Stimulated activated naive CD8-positive, alpha-beta T cell treated with anti-CD3 and anti-CD28 coated beads, Interleukin-15, Interleukin-2, amounts not matched to agents 100 ng/mL and 50 ng/mL, for 24 hours (primary cell): ENCODE measurements at regions not wholly inside any gene's neighbourhood (a gene's known extent, or its start where the extent isn't known, plus 50 kb on each side); places are given as distances from the start of the nearest gene placed in this dataset.
"Not testable (repeated sequence)": the region's sequence is repeated elsewhere in the genome, so short reads cannot be mapped to it uniquely, and the experiment has no call there.

Experiments used
- H3K27ac Mint-ChIP-seq: one replicate; pipeline ENCODE4 v1.8.0; 2021; ENCODE audit warnings: mild to moderate bottlenecking, mixed read lengths
- H3K27me3 Mint-ChIP-seq: one replicate; pipeline ENCODE4 v1.8.0; 2021; ENCODE audit warnings: mixed read lengths
- H3K36me3 Mint-ChIP-seq: one replicate; pipeline ENCODE4 v1.8.0; 2021; ENCODE audit warnings: low read depth, mixed read lengths
- H3K4me1 Mint-ChIP-seq: one replicate; pipeline ENCODE4 v1.8.0; 2021; ENCODE audit warnings: low read depth, mixed read lengths
- H3K4me3 Mint-ChIP-seq: one replicate; pipeline ENCODE4 v1.8.0; 2021; ENCODE audit warnings: mild to moderate bottlenecking, mixed read lengths
- H3K9me3 Mint-ChIP-seq: one replicate; pipeline ENCODE4 v1.8.0; 2021; ENCODE audit warnings: mixed read lengths

DNA sequence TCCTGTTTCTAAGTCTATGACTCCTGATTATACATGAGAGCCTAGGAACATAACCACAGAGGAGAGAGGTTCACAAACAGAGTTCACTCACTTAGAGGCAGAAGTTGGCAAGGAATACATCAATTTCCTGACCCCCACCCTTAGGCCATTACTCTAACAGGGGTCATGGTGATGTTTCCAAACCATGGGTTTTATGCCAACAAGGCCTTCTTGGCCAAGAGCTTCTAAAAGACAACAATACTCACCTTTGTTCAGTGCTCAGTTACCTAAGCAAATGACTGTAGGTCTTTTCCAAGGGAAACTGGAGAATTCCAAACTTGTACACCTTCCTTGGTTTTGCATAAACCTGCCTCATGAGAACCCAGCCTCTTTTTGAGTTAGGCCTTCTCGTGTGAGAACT lies 52.6 kb downstream of the ERICH4 start:
- Mint-ChIP-seq H3K36me3 (no peaks in the 10 kb centered on the region), H3K27ac (no peak overlapping the region), H3K27me3 (peaks cover 11% of the 10 kb centered on the region), H3K4me3 (no peak overlapping the region), H3K4me1 (no peaks in the 10 kb centered on the region), H3K9me3 (peaks cover 3% of the 10 kb centered on the region)

DNA sequence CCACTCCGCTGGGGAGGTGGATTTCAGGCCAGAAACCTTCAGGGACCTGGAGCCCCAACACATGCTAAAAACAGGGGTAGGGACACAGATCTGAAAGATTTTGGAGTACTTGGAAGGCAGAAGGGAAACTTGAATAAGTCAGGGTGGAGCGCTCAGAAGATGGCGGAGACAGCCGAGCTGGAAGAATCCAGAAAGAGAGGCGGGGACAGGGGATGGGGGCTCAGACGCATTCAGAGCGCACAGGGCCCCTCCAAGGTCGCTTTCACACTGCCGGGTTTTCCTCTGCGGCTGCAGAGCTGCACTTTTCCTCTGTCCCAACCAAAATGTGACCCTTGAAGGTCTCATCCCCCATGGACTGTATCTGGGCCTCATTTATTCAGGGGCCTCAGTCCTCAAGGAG lies 56.9 kb downstream of the ERICH4 start:
- Mint-ChIP-seq H3K27ac (no peak overlapping the region), H3K9me3 (no peaks in the 10 kb centered on the region), H3K4me3 (no peak overlapping the region), H3K4me1 (no peaks in the 10 kb centered on the region), H3K36me3 (no peaks in the 10 kb centered on the region), H3K27me3 (peaks cover 19% of the 10 kb centered on the region)

DNA sequence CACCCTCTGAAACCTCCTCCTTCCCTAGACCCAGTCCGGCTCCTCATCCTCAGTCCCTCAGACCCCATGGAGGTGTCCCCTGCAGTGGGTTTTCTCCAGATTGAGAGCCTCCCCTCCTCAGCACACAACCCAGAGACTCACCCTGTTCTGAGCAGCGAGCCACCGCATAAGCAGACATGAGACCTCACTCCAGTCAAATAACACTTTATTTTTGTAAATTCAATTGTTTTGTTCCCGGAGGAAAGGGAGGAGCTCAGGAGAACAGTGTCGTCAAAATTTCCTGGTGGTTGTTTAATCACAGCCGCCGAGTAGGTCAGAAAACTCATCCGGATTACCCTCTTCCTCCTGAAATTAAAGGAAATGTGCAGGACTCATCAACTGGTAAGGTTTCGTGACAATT lies 57.5 kb downstream of the ERICH4 start:
- Mint-ChIP-seq H3K27me3 (peaks cover 19% of the 10 kb centered on the region), H3K4me3 (no peak overlapping the region), H3K27ac (no peak overlapping the region)

DNA sequence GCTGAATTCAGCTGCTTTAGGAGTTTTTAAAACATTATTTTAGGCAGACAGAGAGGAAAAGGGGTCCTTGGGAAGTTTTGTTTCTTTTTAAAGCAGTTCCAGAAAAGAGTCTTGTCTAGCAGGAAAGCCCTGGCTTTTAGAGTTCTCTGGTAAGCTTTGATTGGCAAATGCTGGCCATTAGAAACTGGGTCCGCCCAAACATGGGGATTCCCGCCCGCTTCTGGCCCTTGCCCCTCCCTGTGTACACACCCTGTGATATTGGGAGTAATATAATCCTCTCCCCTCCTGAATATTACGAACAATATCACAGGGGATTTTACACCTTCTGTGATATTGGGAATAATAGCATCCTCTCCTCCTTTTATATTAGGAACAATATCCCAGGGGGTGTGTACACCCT lies 58.9 kb downstream of the ERICH4 start:
- Mint-ChIP-seq H3K27me3 (peaks cover 28% of the 10 kb centered on the region), H3K27ac (no peak overlapping the region), H3K4me1 (no peaks in the 10 kb centered on the region), H3K36me3 (no peaks in the 10 kb centered on the region), H3K9me3 (no peaks in the 10 kb centered on the region), H3K4me3 (no peak overlapping the region)

More for the DNA sequence above, 57.5 kb downstream of the ERICH4 start:
- H3K36me3 Mint-ChIP-seq = no peaks in the 10 kb centered on the region
- no peaks in the 10 kb centered on the region for H3K4me1 Mint-ChIP-seq
- H3K9me3 Mint-ChIP-seq = no peaks in the 10 kb centered on the region

DNA sequence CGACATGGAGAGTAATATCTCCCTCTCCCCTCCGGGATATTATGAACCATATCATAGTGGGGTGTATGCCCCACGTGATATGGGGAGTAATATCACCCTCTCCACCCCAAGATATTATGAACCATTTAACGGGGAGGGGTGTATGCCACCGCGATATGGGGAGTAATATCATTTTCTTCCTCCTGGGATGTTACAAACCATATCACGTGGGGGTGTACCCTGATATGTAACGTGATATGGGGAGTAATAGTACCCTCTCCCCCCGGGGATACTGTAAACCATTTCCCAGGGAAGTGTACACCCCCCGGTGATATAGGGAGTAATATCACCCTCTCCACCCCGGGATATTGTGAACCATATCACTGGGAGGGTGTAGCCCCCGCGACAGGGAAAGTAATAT lies 62.1 kb downstream of the ERICH4 start:
- H3K27ac Mint-ChIP-seq = no peak overlapping the region
- no peaks in the 10 kb centered on the region for H3K9me3 Mint-ChIP-seq
- no peaks in the 10 kb centered on the region for H3K36me3 Mint-ChIP-seq
- H3K4me1 Mint-ChIP-seq = no peaks in the 10 kb centered on the region
- no peak overlapping the region for H3K4me3 Mint-ChIP-seq
- H3K27me3 Mint-ChIP-seq = peaks cover 20% of the 10 kb centered on the region

DNA sequence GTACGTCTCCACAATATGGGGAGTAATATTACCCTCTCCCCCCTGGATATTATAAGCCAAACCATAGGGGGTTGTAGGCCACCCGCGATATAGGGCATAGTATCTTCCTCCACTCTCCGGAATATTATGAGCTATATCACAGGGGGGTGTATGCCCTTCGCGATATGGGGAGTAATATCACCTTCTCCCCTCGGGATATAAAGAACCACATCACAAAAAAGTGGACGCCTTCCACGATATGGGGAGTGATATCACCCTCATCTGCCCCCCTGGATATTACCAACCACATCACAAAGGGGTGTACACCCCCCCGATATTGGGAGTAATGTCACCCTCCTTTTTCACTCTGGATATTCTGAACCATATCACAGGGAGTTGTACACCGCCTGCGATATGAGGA lies 65.5 kb upstream of the CEACAM21 start:
- Mint-ChIP-seq H3K27ac (no peak overlapping the region), H3K4me1 (no peaks in the 10 kb centered on the region), H3K27me3 (peaks cover 19% of the 10 kb centered on the region), H3K9me3 (no peaks in the 10 kb centered on the region), H3K36me3 (no peaks in the 10 kb centered on the region), H3K4me3 (no peak overlapping the region)

DNA sequence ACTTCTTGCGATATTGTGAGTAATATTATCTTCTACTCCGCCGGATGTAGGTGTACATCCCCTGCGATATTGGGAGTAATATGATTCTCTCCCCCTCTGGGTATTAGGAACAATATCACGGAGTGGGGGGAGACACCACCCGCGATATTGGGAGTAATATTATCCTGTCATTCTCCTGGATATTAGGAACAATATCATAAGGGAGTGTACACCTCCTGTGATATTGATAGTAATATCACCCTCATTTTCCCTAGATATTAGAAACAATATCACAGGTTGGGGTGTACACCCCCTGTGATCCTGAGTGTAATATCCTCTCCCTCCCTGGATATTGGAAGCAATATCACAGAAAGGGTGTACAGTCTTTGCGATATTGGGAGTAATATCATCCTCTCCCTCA lies 64.3 kb upstream of the CEACAM21 start:
- Mint-ChIP-seq H3K27me3 (peaks cover 16% of the 10 kb centered on the region), H3K27ac (no peak overlapping the region), H3K4me1 (peaks cover 8% of the 10 kb centered on the region), H3K9me3 (no peaks in the 10 kb centered on the region), H3K4me3 (no peak overlapping the region), H3K36me3 (no peaks in the 10 kb centered on the region)

DNA sequence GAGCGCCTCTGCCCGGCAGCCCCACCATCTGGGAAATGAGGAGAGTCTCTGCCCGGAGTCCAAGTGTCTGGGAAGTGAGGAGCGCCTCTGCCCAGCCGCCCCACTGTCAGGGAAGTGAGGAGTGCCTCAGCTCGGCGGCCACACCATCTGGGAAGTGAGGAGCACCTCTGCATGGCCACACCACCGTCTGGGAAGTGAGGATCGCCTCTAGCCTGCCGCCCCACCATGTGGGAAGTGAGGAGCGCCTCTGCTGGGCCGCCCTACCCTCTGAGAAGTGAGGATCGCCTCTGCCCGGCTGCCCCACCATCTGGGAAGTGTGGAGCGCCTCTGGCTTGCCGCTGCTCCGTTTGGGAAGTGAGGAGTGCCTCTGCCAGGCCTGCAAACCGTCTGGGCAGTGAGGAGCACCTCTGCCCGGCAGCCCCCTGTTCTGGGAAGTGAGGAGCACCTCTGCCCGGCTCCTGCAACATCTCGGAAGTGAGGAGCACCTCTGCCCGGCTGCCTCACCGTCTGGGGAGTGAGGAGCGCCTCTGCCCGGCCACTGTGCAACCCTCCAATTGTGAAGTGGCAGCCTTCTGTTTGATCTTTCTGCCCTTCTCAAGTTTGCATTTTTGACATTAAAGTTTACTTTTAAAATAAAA lies 60.8 kb upstream of the CEACAM21 start:
- Mint-ChIP-seq H3K36me3 (no peaks in the 10 kb centered on the region), H3K27ac (no peak overlapping the region), H3K27me3 (peaks cover 17% of the 10 kb centered on the region), H3K4me1 (peaks cover 12% of the 10 kb centered on the region), H3K4me3 (no peak overlapping the region), H3K9me3 (no peaks in the 10 kb centered on the region)

DNA sequence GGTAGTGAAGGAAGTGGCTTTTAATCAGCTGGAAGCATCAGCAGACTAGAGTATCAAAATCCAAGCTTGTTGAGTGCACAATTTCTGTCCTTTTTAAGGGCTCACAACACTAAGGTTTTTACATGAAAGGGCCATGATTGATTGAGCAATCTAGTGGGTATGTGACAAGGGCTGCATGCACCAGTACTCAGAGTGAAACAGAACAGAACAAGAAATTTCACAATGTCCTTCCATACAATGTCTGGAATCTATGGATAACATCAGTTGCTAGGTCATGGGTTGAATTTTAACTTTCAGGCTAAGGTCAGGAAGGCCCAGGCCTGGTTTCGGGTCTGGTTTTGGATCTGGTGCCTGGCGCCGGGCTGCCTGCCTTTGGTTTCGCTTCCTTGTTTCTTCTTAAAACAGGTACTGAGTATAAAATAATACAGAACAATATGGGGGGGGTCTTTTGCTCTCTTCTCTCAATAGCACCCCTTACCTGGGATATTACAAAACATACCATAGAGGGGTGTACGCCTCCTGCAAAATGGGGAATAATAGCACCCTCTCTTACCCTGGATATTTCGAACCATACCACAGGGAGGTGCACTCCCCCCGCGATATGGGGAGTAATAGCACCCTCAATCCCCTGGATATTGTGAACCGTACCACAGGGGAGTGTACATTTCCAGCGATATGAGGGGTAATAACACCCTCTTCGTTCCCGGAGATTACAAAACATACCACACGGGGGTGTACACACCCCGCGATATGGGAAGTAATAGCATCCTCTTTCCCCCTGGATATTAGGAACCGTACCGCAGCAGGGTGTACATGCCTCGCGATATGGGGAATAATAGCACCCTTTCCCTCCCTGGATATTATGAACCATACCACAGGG lies 59.4 kb upstream of the CEACAM21 start:
- not testable (repeated sequence) for H3K27ac Mint-ChIP-seq, H3K9me3 Mint-ChIP-seq, H3K36me3 Mint-ChIP-seq
- peak overlapping the region; percentile 3 for H3K4me3 Mint-ChIP-seq
- peaks cover 21% of the 10 kb centered on the region for H3K4me1 Mint-ChIP-seq
- H3K27me3 Mint-ChIP-seq = peaks cover 10% of the 10 kb centered on the region

DNA sequence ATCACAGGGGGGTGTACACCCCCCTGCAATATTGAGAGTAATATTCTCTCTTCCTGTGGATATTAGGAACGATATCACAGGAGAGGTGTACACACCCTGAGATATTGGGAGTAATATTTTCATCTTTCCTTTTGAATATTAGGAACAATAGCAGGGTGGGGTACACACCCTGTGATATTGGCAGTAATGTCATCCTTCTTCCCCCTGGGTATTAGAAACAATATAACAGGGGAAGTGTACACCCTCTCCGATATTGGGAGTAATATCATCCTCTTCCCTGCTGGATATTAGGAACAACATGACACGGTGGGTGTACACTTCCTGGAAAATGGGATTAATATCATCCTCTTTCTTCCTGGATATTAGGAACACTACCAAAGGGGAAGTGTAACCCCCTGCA lies 57.8 kb upstream of the CEACAM21 start:
- no peak overlapping the region for H3K4me3 Mint-ChIP-seq
- peaks cover 10% of the 10 kb centered on the region for H3K27me3 Mint-ChIP-seq
- no peaks in the 10 kb centered on the region for H3K9me3 Mint-ChIP-seq
- H3K36me3 Mint-ChIP-seq = no peaks in the 10 kb centered on the region
- H3K4me1 Mint-ChIP-seq = peaks cover 34% of the 10 kb centered on the region
- no peak overlapping the region for H3K27ac Mint-ChIP-seq

DNA sequence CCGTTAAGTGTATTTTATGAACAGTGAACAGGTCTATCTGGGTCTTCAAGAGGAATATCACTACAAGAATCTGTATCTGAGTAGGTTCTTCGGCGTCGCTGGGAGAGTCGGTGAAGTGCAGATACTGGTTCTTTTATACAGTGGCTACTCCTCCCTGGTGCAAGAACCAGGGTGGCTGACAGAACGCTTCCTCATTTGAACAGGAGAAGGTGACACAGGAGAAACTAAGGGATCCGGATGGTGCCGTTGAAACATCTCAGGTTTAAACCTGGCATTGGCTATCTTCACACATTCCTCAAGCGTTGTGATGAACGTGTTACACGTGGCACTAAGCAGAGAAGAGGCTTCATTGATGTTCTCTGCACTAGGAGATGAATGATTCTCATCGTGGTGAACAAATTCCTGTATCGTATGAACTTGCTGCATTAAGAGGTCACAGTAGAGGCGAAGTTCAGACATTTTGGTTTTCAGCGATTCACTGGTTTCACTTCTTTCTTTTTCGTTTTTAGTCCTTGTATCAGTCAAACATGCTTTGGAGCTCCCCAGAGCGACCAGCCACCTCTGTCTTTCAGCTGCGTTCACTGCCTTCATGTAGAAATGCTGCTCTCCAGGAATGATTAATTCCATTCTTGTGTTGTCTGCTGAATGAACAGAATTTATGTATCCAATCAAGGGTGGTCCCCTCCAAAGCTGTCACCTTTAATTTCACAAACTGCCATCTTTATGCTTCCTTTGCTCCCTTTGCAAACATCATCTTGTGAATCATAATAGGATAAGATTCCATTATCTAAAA lies 54.6 kb upstream of the CEACAM21 start:
- H3K36me3 Mint-ChIP-seq, H3K9me3 Mint-ChIP-seq: not testable (repeated sequence)
- Mint-ChIP-seq H3K4me1 (peaks cover 29% of the 10 kb centered on the region), H3K27me3 (peaks cover 10% of the 10 kb centered on the region), H3K4me3 (peak overlapping the region; percentile 72), H3K27ac (peak overlapping the region; percentile 80)

DNA sequence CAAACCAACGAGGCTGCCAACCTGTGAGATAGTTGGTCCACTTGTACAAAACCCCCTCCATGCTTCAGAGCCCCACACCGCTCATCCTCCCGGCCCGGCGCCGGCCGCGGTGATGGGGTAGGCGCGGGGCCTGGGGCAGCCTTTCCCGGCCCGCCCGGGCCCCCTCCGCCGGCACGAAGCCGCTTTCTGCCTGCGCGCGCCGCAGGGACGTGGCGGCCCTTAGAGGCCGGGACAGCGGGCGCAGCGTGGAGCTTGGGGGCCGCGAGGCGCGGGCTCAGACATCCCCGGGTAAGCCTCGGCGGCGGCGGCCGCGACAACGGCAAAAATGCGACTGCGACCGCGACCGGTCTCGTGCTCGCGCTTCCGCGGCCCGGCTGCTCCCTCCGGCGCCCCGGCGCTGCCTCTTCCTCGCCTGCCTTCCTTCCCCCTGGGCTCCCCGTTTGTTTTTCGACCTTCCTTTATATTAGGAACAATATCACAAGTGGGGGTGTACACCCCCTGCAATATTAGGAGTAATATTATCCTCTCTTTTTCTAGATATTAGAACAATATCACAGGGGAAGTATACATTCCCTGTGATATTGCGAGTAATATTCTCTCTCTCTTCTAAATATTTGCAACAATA lies 53.9 kb upstream of the CEACAM21 start:
- no peaks in the 10 kb centered on the region for H3K9me3 Mint-ChIP-seq
- H3K36me3 Mint-ChIP-seq = no peaks in the 10 kb centered on the region
- peaks cover 16% of the 10 kb centered on the region for H3K27me3 Mint-ChIP-seq
- H3K27ac Mint-ChIP-seq = peak overlapping the region; percentile 89
- H3K4me1 Mint-ChIP-seq = peaks cover 22% of the 10 kb centered on the region
- peak overlapping the region; percentile 76 for H3K4me3 Mint-ChIP-seq

DNA sequence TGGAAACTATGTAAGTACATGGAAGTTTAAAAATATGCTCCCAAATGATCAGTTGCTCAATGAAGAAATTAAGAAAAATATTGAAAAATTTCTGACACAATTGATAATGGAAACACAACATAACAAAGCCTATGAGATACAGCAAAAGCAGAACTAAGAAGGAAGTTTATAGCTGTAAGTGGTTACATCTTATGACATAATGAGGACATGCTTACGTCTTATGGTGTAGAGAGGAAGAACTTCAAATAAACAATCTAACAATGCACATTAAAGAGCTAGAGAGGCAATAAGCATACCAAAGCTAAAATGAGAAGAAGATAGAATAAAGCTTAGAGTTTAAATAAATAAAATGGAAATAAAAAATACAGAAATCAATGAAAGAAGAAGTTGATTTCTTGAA lies 50.0 kb upstream of the CEACAM21 start:
- Mint-ChIP-seq H3K4me3 (no peak overlapping the region), H3K36me3 (peaks cover 4% of the 10 kb centered on the region), H3K4me1 (peaks cover 40% of the 10 kb centered on the region), H3K27me3 (peaks cover 19% of the 10 kb centered on the region), H3K9me3 (peaks cover 7% of the 10 kb centered on the region), H3K27ac (no peak overlapping the region)
